GM21390 (cell line): ENCODE measurements at regions not wholly inside any gene's neighbourhood (a gene's known extent, or its start where the extent isn't known, plus 50 kb on each side); places are given as distances from the start of the nearest gene placed in this dataset.

Experiments used
- ATAC-seq: cut with Tn5 transposase; IDR thresholded peaks from one replicate; pipeline ENCODE4 v1.9.1; 2021; ENCODE audit not compliant: unreplicated experiment

- ATAC-seq: no peak
These were observed 600.3 kb downstream of the OTOL1 start for GRCh38 chr3:162096874-162097273.

- no peak for ATAC-seq
These were observed 607.2 kb downstream of the OTOL1 start for GRCh38 chr3:162103808-162104207.

DNA sequence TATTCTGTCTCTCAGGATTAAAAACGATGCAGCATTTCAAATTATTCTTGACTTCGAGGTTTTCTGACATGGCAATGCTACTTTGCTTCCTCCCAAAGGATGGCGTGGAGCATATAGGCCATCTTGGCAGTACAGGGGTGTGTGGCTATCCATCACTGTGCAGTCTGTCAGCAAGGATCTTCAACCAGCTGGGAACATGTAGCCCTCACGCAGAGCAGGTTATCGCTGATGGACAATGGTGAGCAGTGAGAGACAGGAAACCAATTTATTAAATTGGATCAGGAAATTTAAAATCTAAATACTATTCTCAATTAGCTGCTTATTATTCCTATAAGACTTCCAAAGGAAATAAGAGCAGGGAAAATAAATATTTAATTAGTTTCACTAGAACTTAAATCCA, 615.3 kb downstream of the OTOL1 start:
- no peak for ATAC-seq

- no peak for ATAC-seq
These were observed 616.1 kb downstream of the OTOL1 start for GRCh38 chr3:162112719-162113118.

DNA sequence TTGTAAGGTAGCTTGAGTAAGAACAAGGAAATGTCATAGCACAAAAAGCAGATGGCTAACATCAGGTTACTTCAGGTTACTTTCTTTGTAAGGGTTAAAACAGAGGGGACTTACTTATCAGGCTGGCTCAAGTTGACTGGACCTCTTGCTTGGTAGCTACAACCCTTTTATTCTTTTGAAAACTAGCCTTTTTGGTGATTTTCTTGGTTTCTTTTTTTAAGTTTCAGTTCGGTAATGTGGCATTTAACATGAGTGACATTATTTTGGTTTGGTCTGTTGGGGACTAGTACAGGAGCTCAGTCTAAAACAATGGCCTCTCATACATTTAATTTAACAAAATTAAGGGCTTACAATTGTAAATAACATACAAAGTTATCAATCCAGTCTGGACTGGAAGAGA, 621.4 kb downstream of the OTOL1 start:
- no peak for ATAC-seq

DNA sequence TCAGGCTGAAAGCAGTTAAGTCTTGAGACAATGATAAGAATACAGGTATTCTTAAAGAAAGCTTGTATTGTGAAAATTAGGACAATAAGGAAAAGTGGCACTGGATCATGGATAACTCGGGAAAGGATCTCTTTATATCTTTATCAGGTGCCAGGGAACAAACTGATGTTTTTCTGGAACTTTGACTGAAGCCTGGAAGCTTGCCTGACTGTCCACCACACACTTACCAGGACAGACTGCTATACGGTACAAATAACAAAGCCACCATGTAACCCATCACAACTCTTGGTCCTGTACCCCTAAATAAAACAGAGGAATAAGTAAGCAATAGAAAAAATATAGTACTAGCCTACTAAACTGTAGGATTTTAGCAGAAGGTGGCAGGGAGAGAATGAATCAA, 623.0 kb downstream of the OTOL1 start:
- ATAC-seq: no peak

DNA sequence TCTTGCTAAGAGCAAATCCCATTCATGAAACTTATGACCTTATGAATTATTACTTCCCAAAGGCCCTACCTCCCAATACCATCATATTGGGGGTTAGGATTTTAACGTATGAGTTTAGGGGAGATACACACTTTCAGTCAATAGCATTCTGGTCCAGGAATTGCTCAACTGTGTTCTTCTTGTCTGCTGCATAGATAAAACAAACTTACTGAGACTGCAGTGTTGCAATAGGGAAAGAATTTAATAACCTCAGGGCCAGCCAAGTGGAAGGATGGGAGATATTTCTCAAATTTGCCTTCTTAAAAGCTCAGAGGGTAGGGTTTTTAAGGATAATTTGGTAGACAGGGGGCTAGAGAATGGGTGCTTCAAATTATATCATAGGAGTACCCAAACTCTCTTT, 625.8 kb downstream of the OTOL1 start:
- ATAC-seq: no peak

DNA sequence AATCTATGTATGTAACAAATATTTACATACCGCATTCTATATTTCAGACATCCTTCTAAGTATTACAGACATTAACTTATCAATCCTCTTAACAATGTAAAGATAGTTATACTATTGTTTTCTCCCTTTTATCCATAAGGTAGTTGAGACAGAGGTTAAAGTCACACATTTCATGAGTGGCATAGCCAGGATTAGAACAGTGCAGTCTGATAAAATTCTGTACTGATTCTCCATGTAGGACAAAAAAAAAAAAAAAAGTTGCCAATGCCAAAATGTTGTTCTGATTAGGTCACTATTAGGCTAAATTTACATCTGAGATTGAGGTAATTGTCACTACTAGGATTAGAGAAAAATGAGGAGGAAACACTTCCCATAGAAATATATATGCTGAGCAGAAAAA, 629.2 kb downstream of the OTOL1 start:
- no peak for ATAC-seq

- no peak for ATAC-seq
These were observed 634.0 kb downstream of the OTOL1 start for GRCh38 chr3:162130582-162130981.

DNA sequence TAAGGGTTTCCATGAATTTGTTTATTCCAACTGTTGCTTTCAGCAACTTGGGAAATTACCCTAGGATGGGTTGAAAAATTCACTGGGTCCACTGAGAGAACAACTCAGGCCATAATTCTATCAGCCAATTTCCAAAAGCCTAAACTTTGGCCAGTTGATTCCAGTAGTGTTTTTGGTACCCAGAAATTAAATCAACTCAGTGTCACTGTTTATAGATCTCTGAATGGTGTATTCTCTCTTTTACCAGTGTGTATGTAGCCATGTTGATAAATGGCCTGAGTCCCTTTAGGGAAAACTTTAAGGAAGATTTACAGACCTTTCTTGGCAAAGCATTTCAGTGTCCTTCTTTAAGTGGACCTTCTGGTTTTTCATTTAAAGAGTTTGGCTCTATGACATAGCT, 636.4 kb downstream of the OTOL1 start:
- ATAC-seq: no peak

GRCh38 chr3:162134571-162134970, 638.0 kb downstream of the OTOL1 start:
- no peak for ATAC-seq

- ATAC-seq: no peak
These were observed 639.5 kb downstream of the OTOL1 start for GRCh38 chr3:162136136-162136535.

GRCh38 chr3:162138509-162138908, 641.9 kb downstream of the OTOL1 start:
- no peak for ATAC-seq

DNA sequence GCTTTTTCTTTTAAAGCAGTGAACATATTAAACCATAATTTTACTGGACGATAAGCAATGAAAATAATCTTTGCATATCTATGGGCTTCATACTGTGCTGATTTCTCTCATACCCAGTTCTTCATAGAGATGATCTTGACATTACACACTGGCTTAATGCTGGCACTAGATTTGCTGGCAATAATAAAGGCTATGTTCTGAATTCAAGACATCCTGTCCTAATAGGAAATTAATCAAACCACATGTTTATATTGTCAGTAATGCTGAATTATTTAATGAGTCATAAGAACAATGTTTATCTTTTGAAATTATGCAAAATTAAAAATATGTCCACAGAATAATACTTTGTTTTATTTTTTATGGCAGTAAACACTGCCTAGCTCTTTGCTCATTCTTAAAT, 643.2 kb downstream of the OTOL1 start:
- no peak for ATAC-seq

- no peak for ATAC-seq
These were observed 644.7 kb downstream of the OTOL1 start for GRCh38 chr3:162141272-162141791.

GRCh38 chr3:162142511-162142910, 645.9 kb downstream of the OTOL1 start:
- ATAC-seq: no peak

DNA sequence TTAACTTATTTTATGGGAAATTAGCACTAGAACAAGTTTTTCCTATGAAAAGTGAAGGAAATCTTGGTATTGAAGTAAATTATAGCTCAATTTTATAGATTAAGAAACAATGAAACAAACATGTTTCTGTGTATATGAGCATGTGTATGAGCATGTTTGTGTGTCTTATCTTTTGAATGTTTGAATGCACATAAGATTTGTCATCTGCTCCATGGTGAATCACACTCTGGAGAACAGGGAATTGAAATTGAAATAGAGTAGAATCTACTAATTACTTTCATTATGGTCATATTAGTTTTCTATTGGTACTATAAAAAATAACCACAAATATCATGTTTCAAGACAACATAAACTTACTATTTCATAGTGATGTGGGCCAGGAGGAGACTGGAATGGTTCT, 646.6 kb downstream of the OTOL1 start:
- no peak for ATAC-seq

DNA sequence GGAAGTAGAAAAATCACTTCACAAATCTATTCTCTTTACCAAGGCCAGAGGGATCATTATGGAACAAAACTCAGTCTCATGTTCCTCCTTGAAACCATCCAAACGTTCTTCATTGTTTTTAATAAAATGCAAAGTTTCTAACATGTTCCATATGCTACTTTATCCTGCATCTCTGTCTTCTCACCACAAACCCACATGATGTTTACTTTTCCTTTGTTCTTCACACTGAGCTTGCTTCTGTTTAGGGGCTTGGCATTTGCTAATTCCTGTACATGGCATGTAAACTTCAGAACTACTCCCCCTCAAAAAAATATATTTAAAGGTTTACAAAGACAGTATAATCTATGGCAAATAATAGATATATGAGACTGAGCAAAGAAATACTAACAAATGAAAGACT, 651.4 kb downstream of the OTOL1 start:
- no peak for ATAC-seq

DNA sequence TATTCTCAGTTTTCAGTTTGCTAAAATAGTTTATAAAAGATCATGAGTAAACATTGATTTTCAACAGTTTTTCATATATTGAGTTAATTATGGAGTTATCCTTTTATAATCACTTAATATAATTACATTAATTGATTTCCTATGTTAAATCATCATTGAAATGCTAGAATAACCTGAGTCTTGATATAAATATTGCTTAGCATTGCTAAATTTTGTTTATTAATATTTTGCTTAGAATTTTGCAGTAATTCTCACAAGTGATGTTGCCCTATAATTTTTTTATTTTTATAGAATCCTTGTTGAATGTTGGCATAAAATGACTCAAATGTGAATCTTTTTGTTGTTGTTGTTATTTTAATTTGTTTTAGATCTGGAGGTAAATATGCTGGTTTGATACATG, 654.2 kb downstream of the OTOL1 start:
- ATAC-seq: no peak

- no peak for ATAC-seq
These were observed 656.0 kb downstream of the OTOL1 start for GRCh38 chr3:162152636-162153035.

GRCh38 chr3:162161595-162161994, 665.0 kb downstream of the OTOL1 start:
- no peak for ATAC-seq

GRCh38 chr3:162165346-162165745, 668.7 kb downstream of the OTOL1 start:
- ATAC-seq: no peak

DNA sequence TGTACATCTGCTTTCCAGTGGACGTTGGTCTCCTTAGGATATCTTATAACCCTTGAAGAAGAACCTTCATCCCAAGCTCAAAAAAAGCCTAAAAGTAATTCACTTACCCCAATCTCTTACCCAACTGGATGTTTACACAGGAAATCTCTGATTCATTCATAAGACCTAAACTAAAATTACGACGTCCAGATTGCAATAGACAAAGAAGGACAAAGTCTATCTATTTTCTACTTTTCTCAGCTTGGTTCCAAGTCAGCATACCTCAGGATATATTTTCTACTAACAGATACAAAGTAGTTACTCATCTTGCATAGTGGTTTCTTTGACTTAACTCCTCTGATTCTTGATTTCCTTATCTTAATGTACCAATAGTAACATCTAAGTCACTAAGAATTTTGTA, 669.9 kb downstream of the OTOL1 start:
- ATAC-seq: no peak

- no peak for ATAC-seq
These were observed 672.1 kb downstream of the OTOL1 start for GRCh38 chr3:162168715-162169114.
